HepG2 (cell line): ENCODE measurements at regions not wholly inside any gene's neighbourhood (a gene's known extent, or its start where the extent isn't known, plus 50 kb on each side); places are given as distances from the start of the nearest gene placed in this dataset.

Experiments used
- ATAC-seq: fragments of 200-7000 bp; cut with Tn5 transposase; 3 replicates; pipeline ENCODE4 v1.9.1; 2020; ENCODE audit warnings: mild to moderate bottlenecking, moderate library complexity
- BruUV-seq: library from RNA; stranded (reverse); fragments of 400-500 nt; replicated peaks from 2 replicates; lab custom pipeline; 2021; lab: Mats Ljungman, UMichigan
- CTCF ChIA-PET: fragments of 300-600 bp; formaldehyde crosslinking; extraction: SDS; loops from one replicate; lab custom pipeline; 2021; ENCODE audit warnings: low total read pairs, inconsistent platforms, low intra/inter-chr PET ratio; lab: Yijun Ruan, JAX
- POLR2A ChIA-PET: fragments of 350-600 bp; sonication (Branson Sonifier 250); formaldehyde crosslinking; loops from one replicate; lab custom pipeline; 2020; ENCODE audit warnings: antibody characterized with exemption, inconsistent platforms; lab: Yijun Ruan, JAX
- DNase-seq: peaks from one replicate; pipeline ENCODE4 v3.0.0-alpha.2; 2015; ENCODE audit warnings: low spot score
- FAIRE-seq: peaks from 3 replicates; lab custom pipeline; 2011; peaks lifted over from hg19 to GRCh38; lab: Jason Lieb, UNC
- H2AFZ ChIP-seq: one replicate; pipeline ENCODE4 v1.6.1; 2011; ENCODE audit warnings: low read length, inconsistent platforms
- H3K27ac ChIP-seq: fragments of 300-600 bp; 3 replicates; pipeline ENCODE4 v1.8.0; 2011; ENCODE audit warnings: mixed run types, mild to moderate bottlenecking, mixed read lengths, low read length, inconsistent platforms; ENCODE audit not compliant: insufficient read depth; ENCODE audit errors: extremely low read length
- H3K27me3 ChIP-seq, 2 experiments: fragments of 200-600 bp in 1 of 2; 2 replicates in 1 of 2; 3 replicates in 1 of 2; pipeline versions ENCODE4 v1.6.0 to v1.8.0; 2011; ENCODE audit warnings: low read length in 2 of 2, mild to moderate bottlenecking in 2 of 2, moderate library complexity in 2 of 2, inconsistent platforms in 1 of 2; ENCODE audit not compliant: insufficient read depth in 2 of 2, control insufficient read depth in 1 of 2
- H3K36me3 ChIP-seq, 2 experiments: fragments of 200-600 bp in 1 of 2; replicated peaks in 1 of 2; 2 replicates in 1 of 2; 3 replicates in 1 of 2; pipeline versions ENCODE4 v1.5.1 to v1.8.0; 2011; ENCODE audit warnings: low read length in 2 of 2, inconsistent platforms in 1 of 2; ENCODE audit not compliant: insufficient read depth in 2 of 2, control insufficient read depth in 1 of 2
- H3K4me1 ChIP-seq: 2 replicates; pipeline ENCODE4 v1.5.1; 2012; ENCODE audit warnings: low read length, inconsistent platforms; ENCODE audit not compliant: insufficient read depth
- H3K4me2 ChIP-seq: 2 replicates; pipeline ENCODE4 v1.6.0; 2011; ENCODE audit warnings: low read depth, low read length, inconsistent platforms
- H3K4me3 ChIP-seq, 3 experiments: fragments of 200-600 bp in 1 of 3; sonication (generic), shearing (Covaris generic) in 1 of 3; replicated peaks in 1 of 3; 2 replicates each; pipeline ENCODE4 v1.5.1; 2011 to 2016; ENCODE audit warnings: low read length in 3 of 3, inconsistent platforms in 2 of 3, low read depth in 2 of 3, mild to moderate bottlenecking in 2 of 3, control low read depth in 1 of 3, mixed read lengths in 1 of 3; ENCODE audit not compliant: insufficient read depth in 1 of 3
- H3K79me2 ChIP-seq: one replicate; pipeline ENCODE4 v1.6.1; 2011; ENCODE audit warnings: low read length, inconsistent platforms; ENCODE audit not compliant: insufficient read depth
- H3K9ac ChIP-seq: 2 replicates; pipeline ENCODE4 v1.6.0; 2011; ENCODE audit warnings: mild to moderate bottlenecking, low read depth, low read length, inconsistent platforms; ENCODE audit not compliant: insufficient read depth
- H3K9me3 ChIP-seq: 2 replicates; pipeline ENCODE4 v1.5.1; 2012; ENCODE audit warnings: mild to moderate bottlenecking, low read length
- H4K20me1 ChIP-seq: 2 replicates; pipeline ENCODE4 v1.6.0; 2011; ENCODE audit warnings: inconsistent platforms, mild to moderate bottlenecking, low read length, moderate library complexity; ENCODE audit not compliant: insufficient read depth
- ATF7 ChIP-seq, 2 experiments: fragments of 450-650 bp in 1 of 2; sonication (generic) in 1 of 2; formaldehyde crosslinking in 1 of 2; IDR thresholded peaks; 2 replicates each; pipeline versions ENCODE4 v1.4.0 to v1.6.1; 2016 to 2020; ENCODE audit warnings: antibody characterized with exemption in 1 of 2, mild to moderate bottlenecking in 1 of 2, missing genetic modification reagents in 1 of 2
- ELF3 ChIP-seq: IDR thresholded peaks from 2 replicates; pipeline ENCODE4 v1.6.1; 2016; ENCODE audit warnings: missing genetic modification reagents, missing compliant biosample characterization
- FOXP1 ChIP-seq, 2 experiments: fragments of 450-650 bp in 1 of 2; IDR thresholded peaks; 2 replicates each; pipeline ENCODE4 v1.6.1; 2017 to 2018; ENCODE audit warnings: antibody characterized with exemption in 1 of 2
- KLF15 ChIP-seq: sonication (generic); formaldehyde crosslinking; IDR thresholded peaks from 2 replicates; pipeline ENCODE4 v1.8.1; 2023; ENCODE audit warnings: borderline replicate concordance, mild to moderate bottlenecking, inconsistent platforms, missing genetic modification reagents, mixed read lengths
- KMT2B ChIP-seq: IDR thresholded peaks from 2 replicates; pipeline ENCODE4 v1.6.1; 2016; ENCODE audit warnings: missing genetic modification reagents, missing compliant biosample characterization
- MED8 ChIP-seq: sonication (generic); formaldehyde crosslinking; IDR thresholded peaks from 2 replicates; pipeline ENCODE4 v1.8.1; 2023; ENCODE audit warnings: mild to moderate bottlenecking, missing genetic modification reagents; ENCODE audit not compliant: insufficient replicate concordance
- NFE2L2 ChIP-seq: fragments of 150-350 bp; IDR thresholded peaks from 2 replicates; pipeline ENCODE4 v1.6.1; 2014; ENCODE audit warnings: low read length
- PHF20 ChIP-seq: sonication (generic); formaldehyde crosslinking; IDR thresholded peaks from 2 replicates; pipeline ENCODE4 v1.5.0; 2020; ENCODE audit warnings: mild to moderate bottlenecking, missing genetic modification reagents
- RARG ChIP-seq: sonication (generic); formaldehyde crosslinking; IDR thresholded peaks from 2 replicates; pipeline ENCODE4 v1.4.0; 2020; ENCODE audit warnings: low read depth, mild to moderate bottlenecking, missing genetic modification reagents
- RBAK ChIP-seq: sonication (generic); formaldehyde crosslinking; IDR thresholded peaks from 2 replicates; pipeline ENCODE4 v1.5.1; 2020; ENCODE audit warnings: mild to moderate bottlenecking, missing genetic modification reagents
- TBL1XR1 ChIP-seq: fragments of 150-350 bp; IDR thresholded peaks from 2 replicates; pipeline ENCODE4 v1.6.1; 2014; ENCODE audit warnings: borderline replicate concordance, low read length; ENCODE audit not compliant: partially characterized antibody
- ZNF280B ChIP-seq: sonication (generic); formaldehyde crosslinking; IDR thresholded peaks from 2 replicates; pipeline ENCODE4 v1.5.0; 2020; ENCODE audit warnings: missing genetic modification reagents, mild to moderate bottlenecking, borderline replicate concordance
- ZNF33A ChIP-seq: sonication (generic); formaldehyde crosslinking; IDR thresholded peaks from 2 replicates; pipeline ENCODE4 v1.5.1; 2020; ENCODE audit warnings: missing genetic modification reagents, mild to moderate bottlenecking, moderate library complexity, borderline replicate concordance
- ZNF512 ChIP-seq: sonication (generic); formaldehyde crosslinking; IDR thresholded peaks from 2 replicates; pipeline ENCODE4 v1.4.0; 2020; ENCODE audit warnings: mild to moderate bottlenecking, missing genetic modification reagents
- ZNF577 ChIP-seq: sonication (generic); formaldehyde crosslinking; IDR thresholded peaks from 2 replicates; pipeline ENCODE4 v1.4.0; 2020; ENCODE audit warnings: mild to moderate bottlenecking, low read depth, missing genetic modification reagents, borderline replicate concordance
- ZNF766 ChIP-seq: sonication (generic); formaldehyde crosslinking; IDR thresholded peaks from 2 replicates; pipeline ENCODE4 v1.5.0; 2020; ENCODE audit warnings: missing genetic modification reagents, borderline replicate concordance
- in situ Hi-C: cut with HindIII; loops from 2 replicates; pipeline ENCODE4 v1.10.0; 2017; ENCODE audit warnings: low pct_unique_long_range_greater_than_20kb; ENCODE audit not compliant: extremely low pct_ligation_motif_present
- intact Hi-C: fragments of 100-400 bp; cut with micrococcal nuclease; formaldehyde crosslinking; loops from one replicate; pipeline ENCODE4 v1.10.0; 2022; ENCODE audit not compliant: unreplicated experiment
- TF ChIP-seq, protein P1 (sequence below), 2 experiments: sonication (generic) in 1 of 2; formaldehyde crosslinking in 1 of 2; IDR thresholded peaks; 2 replicates each; pipeline versions ENCODE4 v1.5.1 to v1.6.1; 2011 to 2020; ENCODE audit warnings: borderline replicate concordance in 1 of 2, low read depth in 1 of 2, low read length in 1 of 2, mild to moderate bottlenecking in 1 of 2, missing genetic modification reagents in 1 of 2, moderate library complexity in 1 of 2

- Histone ChIP-seq H2AFZ (no peak overlapping the region), H3K27ac (no peak overlapping the region), H3K4me2 (no peak overlapping the region), H3K9me3 (peaks cover 89% of the 10 kb centered on the region), H3K9ac (no peak overlapping the region), H3K27me3 (no peaks in the 10 kb centered on the region), H3K36me3 (no peaks in the 10 kb centered on the region), H4K20me1 (no peaks in the 10 kb centered on the region), H3K79me2 (no peaks in the 10 kb centered on the region), H3K4me1 (no peaks in the 10 kb centered on the region), H3K4me3 (no peak overlapping the region)
- POLR2A ChIA-PET = no interaction called here
- no peak for TF ChIP-seq ZNF280B (CRISPR knock-in tag)
- no peak for TF ChIP-seq KLF15 (CRISPR knock-in tag)
- no peak for TF ChIP-seq KMT2B (CRISPR knock-in tag)
- no peak for TF ChIP-seq ZNF33A (CRISPR knock-in tag)
- no peak for TF ChIP-seq ATF7 (IDR thresholded peaks at IDR 0.05)
- TF ChIP-seq ATF7 (CRISPR knock-in tag; IDR thresholded peaks at IDR 0.05) = no peak
- TF ChIP-seq ZNF577 (CRISPR knock-in tag) = no peak
- TF ChIP-seq ZNF512 (CRISPR knock-in tag) = no peak
- no peak for TF ChIP-seq RBAK (CRISPR knock-in tag)
- TF ChIP-seq PHF20 = no peak
- no peak for TF ChIP-seq ZNF766 (CRISPR knock-in tag)
- TF ChIP-seq RARG (CRISPR knock-in tag) = no peak
- no peak for TF ChIP-seq FOXP1 (IDR thresholded peaks at IDR 0.05)
- TF ChIP-seq FOXP1 (CRISPR knock-in tag; IDR thresholded peaks at IDR 0.05) = no peak
- no peak for TF ChIP-seq TBL1XR1
- TF ChIP-seq ELF3 (CRISPR knock-in tag) = no peak
- TF ChIP-seq NFE2L2 = no peak
- TF ChIP-seq, protein P1, sequence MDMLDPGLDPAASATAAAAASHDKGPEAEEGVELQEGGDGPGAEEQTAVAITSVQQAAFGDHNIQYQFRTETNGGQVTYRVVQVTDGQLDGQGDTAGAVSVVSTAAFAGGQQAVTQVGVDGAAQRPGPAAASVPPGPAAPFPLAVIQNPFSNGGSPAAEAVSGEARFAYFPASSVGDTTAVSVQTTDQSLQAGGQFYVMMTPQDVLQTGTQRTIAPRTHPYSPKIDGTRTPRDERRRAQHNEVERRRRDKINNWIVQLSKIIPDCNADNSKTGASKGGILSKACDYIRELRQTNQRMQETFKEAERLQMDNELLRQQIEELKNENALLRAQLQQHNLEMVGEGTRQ (IDR thresholded peaks at IDR 0.05; ENCODE audit: low read depth, low read length) = no peak
- TF ChIP-seq, protein P1 (CRISPR knock-in tag; IDR thresholded peaks at IDR 0.05; ENCODE audit: borderline replicate concordance) = no peak
- TF ChIP-seq MED8 (CRISPR knock-in tag) = no peak
- in situ Hi-C loops (no loop called here), intact Hi-C loops (no loop called here)
- ATAC-seq (no peak), DNase-seq (no peak), FAIRE-seq (no peak)
- CTCF ChIA-PET = no interaction called here
- no TSS peak for BruUV-seq
These were observed 586.1 kb downstream of the DNAH5 start for GRCh38 chr5:13358342-13358741.
